SU-DHL-6 (cell line): ENCODE measurements at regions not wholly inside any gene's neighbourhood (a gene's known extent, or its start where the extent isn't known, plus 50 kb on each side); places are given as distances from the start of the nearest gene placed in this dataset.

Source experiments
- EZH2phosphoT487 ChIP-seq: fragments of 200-600 bp; sonication (generic), shearing (Covaris generic); conservative IDR thresholded peaks from 2 replicates; pipeline ENCODE4 v1.6.1; 2018; ENCODE audit warnings: mild to moderate bottlenecking, antibody characterized with exemption, low read length, moderate library complexity, mixed read lengths
- TF ChIP-seq, protein P1 (sequence below): fragments of 200-600 bp; sonication (generic); IDR thresholded peaks from one replicate; pipeline ENCODE4 v1.5.1; 2017; ENCODE audit warnings: antibody characterized with exemption, mild to moderate bottlenecking, low read length, moderate library complexity; ENCODE audit not compliant: insufficient read depth, poor library complexity, severe bottlenecking

DNA sequence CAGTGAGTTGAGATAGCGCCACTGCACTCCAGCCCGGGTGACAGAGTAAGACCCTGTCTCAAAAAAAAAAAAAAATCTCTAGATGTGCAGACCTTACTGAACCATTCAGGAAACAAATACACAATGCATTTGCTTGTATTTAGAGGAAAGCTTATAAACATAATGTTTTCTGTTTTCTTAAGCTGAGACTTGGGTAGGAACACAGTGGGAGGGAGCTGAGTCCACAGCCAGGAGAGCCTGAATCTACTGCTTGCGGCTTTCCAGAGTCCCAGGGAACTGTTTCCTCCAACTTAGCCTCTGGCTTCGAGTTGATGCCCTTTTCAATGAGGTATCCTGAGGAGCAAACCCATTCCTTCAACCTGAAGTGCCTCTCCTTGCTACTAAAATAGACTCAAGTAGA is 83.0 kb upstream of the PITRM1 start:
- TF ChIP-seq, protein P1, sequence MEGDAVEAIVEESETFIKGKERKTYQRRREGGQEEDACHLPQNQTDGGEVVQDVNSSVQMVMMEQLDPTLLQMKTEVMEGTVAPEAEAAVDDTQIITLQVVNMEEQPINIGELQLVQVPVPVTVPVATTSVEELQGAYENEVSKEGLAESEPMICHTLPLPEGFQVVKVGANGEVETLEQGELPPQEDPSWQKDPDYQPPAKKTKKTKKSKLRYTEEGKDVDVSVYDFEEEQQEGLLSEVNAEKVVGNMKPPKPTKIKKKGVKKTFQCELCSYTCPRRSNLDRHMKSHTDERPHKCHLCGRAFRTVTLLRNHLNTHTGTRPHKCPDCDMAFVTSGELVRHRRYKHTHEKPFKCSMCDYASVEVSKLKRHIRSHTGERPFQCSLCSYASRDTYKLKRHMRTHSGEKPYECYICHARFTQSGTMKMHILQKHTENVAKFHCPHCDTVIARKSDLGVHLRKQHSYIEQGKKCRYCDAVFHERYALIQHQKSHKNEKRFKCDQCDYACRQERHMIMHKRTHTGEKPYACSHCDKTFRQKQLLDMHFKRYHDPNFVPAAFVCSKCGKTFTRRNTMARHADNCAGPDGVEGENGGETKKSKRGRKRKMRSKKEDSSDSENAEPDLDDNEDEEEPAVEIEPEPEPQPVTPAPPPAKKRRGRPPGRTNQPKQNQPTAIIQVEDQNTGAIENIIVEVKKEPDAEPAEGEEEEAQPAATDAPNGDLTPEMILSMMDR = no peak
- no peak for TF ChIP-seq EZH2phosphoT487
